K562 (cell line): ENCODE measurements at regions not wholly inside any gene's neighbourhood (a gene's known extent, or its start where the extent isn't known, plus 50 kb on each side); places are given as distances from the start of the nearest gene placed in this dataset.

Experiments
- ATAC-seq: fragments of 200-7000 bp; cut with Tn5 transposase; 3 replicates; pipeline ENCODE4 v1.9.1; 2020; ENCODE audit warnings: moderate library complexity
- BruUV-seq: library from RNA; stranded (reverse); fragments of 400-500 nt; replicated peaks from 2 replicates; lab custom pipeline; 2021; lab: Mats Ljungman, UMichigan
- CTCF ChIA-PET: fragments of 300-600 bp; formaldehyde crosslinking; extraction: SDS; loops from one replicate; lab custom pipeline; 2021; ENCODE audit warnings: low intra/inter-chr PET ratio; lab: Yijun Ruan, JAX
- POLR2A ChIA-PET: fragments of 300-600, 350-650 bp; sonication (Branson Sonifier 250); formaldehyde crosslinking; extraction: SDS; loops from one replicate; lab custom pipeline; 2021; ENCODE audit warnings: antibody characterized with exemption, inconsistent platforms; lab: Yijun Ruan, JAX
- DNase-seq, 4 experiments: peaks; one replicate each; pipeline versions ENCODE4 v3.0.0 to v3.0.0-alpha.2; 2011 to 2018; ENCODE audit warnings: low spot score in 3 of 4, mixed read lengths in 3 of 4; ENCODE audit errors: extremely low read depth in 1 of 4
- FAIRE-seq: peaks from 2 replicates; lab custom pipeline; 2011; peaks lifted over from hg19 to GRCh38; lab: Jason Lieb, UNC
- H2AFZ ChIP-seq: 2 replicates; pipeline ENCODE4 v1.6.0; 2011; ENCODE audit warnings: low read depth, low read length, control low read depth, inconsistent platforms
- H3K27ac ChIP-seq: fragments of 200-600 bp; 3 replicates; pipeline ENCODE4 v1.8.0; 2011; ENCODE audit warnings: low read depth, mild to moderate bottlenecking, control low read depth, inconsistent platforms, low read length, moderate library complexity, mixed read lengths; ENCODE audit errors: extremely low read depth
- H3K27me3 ChIP-seq, 2 experiments: fragments of 300-600 bp in 1 of 2; 2 replicates in 1 of 2; 3 replicates in 1 of 2; pipeline versions ENCODE4 v1.6.0 to v1.8.0; 2011; ENCODE audit warnings: inconsistent platforms in 2 of 2, low read length in 2 of 2, mild to moderate bottlenecking in 1 of 2, mixed read lengths in 1 of 2, moderate library complexity in 1 of 2; ENCODE audit not compliant: control insufficient read depth in 2 of 2, insufficient read depth in 2 of 2
- H3K36me3 ChIP-seq: fragments of 300-600 bp; 3 replicates; pipeline ENCODE4 v1.8.0; 2011; ENCODE audit warnings: mild to moderate bottlenecking, low read length, inconsistent platforms; ENCODE audit not compliant: control insufficient read depth, insufficient read depth
- H3K4me1 ChIP-seq, 2 experiments: fragments of 200-600 bp in 1 of 2; replicated peaks in 1 of 2; 2 replicates in 1 of 2; 3 replicates in 1 of 2; pipeline versions ENCODE4 v1.5.1 to v1.8.0; 2011; ENCODE audit warnings: inconsistent platforms in 2 of 2, low read length in 2 of 2, mild to moderate bottlenecking in 1 of 2, mixed read lengths in 1 of 2, moderate library complexity in 1 of 2; ENCODE audit not compliant: control insufficient read depth in 2 of 2, insufficient read depth in 2 of 2
- H3K4me2 ChIP-seq: 2 replicates; pipeline ENCODE4 v1.6.1; 2011; ENCODE audit warnings: low read length, control low read depth, inconsistent platforms, mixed read lengths; ENCODE audit not compliant: insufficient read depth
- H3K4me3 ChIP-seq: fragments of 200-600 bp; sonication (generic), shearing (Covaris generic); 2 replicates; pipeline ENCODE4 v1.5.1; 2016; ENCODE audit warnings: control low read depth, inconsistent platforms
- H3K79me2 ChIP-seq: fragments of 200-600 bp; 3 replicates; pipeline ENCODE4 v1.8.0; 2011; ENCODE audit warnings: low read length, inconsistent platforms; ENCODE audit not compliant: control insufficient read depth, insufficient read depth
- H3K9ac ChIP-seq, 2 experiments: 2 replicates each; pipeline versions ENCODE4 v1.6.0 to v1.6.1; 2011; ENCODE audit warnings: low read depth in 2 of 2, low read length in 2 of 2, control low read depth in 1 of 2, inconsistent platforms in 1 of 2, mild to moderate bottlenecking in 1 of 2, mixed read lengths in 1 of 2; ENCODE audit not compliant: insufficient read depth in 1 of 2
- H3K9me1 ChIP-seq: one replicate; pipeline ENCODE4 v1.6.0; 2011; ENCODE audit warnings: inconsistent platforms, mild to moderate bottlenecking, low read length, moderate library complexity; ENCODE audit not compliant: control insufficient read depth, insufficient read depth
- H3K9me3 ChIP-seq: replicated peaks from 2 replicates; pipeline ENCODE4 v1.5.1; 2011; ENCODE audit warnings: low read depth, low read length, inconsistent platforms; ENCODE audit not compliant: control insufficient read depth, insufficient read depth
- H4K20me1 ChIP-seq: replicated peaks from 2 replicates; pipeline ENCODE4 v1.6.1; 2011; ENCODE audit warnings: low read length, inconsistent platforms, mixed read lengths; ENCODE audit not compliant: control insufficient read depth, insufficient read depth
- CHD2 ChIP-seq: IDR thresholded peaks from 2 replicates; pipeline ENCODE4 v1.6.1; 2011; ENCODE audit warnings: low read depth, low read length
- EP300 ChIP-seq: IDR thresholded peaks from 2 replicates; pipeline ENCODE4 v1.6.1; 2012; ENCODE audit warnings: low read length, improper control_type of control experiment
- MTA1 ChIP-seq: fragments of 450-650 bp; IDR thresholded peaks from 2 replicates; pipeline ENCODE4 v1.6.1; 2017; ENCODE audit warnings: borderline replicate concordance
- NCOA1 ChIP-seq: fragments of 450-650 bp; IDR thresholded peaks from 2 replicates; pipeline ENCODE4 v1.6.1; 2016; ENCODE audit warnings: low read depth
- NFE2L1 ChIP-seq: fragments of 450-650 bp; IDR thresholded peaks from 2 replicates; pipeline ENCODE4 v1.6.1; 2016; ENCODE audit warnings: missing genetic modification characterization, low read depth, mild to moderate bottlenecking, missing compliant biosample characterization, moderate library complexity, borderline replicate concordance
- PCBP1 ChIP-seq: fragments of 200-400 bp; formaldehyde crosslinking; IDR thresholded peaks from 2 replicates; pipeline ENCODE4 v1.6.1; 2018; ENCODE audit warnings: mild to moderate bottlenecking, low read depth, low read length; ENCODE audit not compliant: poor library complexity, severe bottlenecking
- ZNF232 ChIP-seq: sonication (generic); formaldehyde crosslinking; IDR thresholded peaks from 2 replicates; pipeline ENCODE4 v1.8.0; 2022; ENCODE audit warnings: mild to moderate bottlenecking, missing genetic modification reagents
- WGBS: fragments of 100-300 bp; shearing (Covaris generic); methylation state at CpG from one replicate; pipeline ENCODE4 v1.1.6; 2016; ENCODE audit warnings: low coverage, mixed read lengths; ENCODE audit not compliant: insufficient coverage; ENCODE audit errors: missing lambda C conversion rate; 5-methylcytosine and 5-hydroxymethylcytosine counted together
- in situ Hi-C: fragments of 300-500 bp; cut with MboI; formaldehyde crosslinking; loops from 4 replicates; pipeline ENCODE4 v1.15.0; 2018; ENCODE audit warnings: inconsistent platforms, mixed read lengths
- intact Hi-C: fragments of 100-400 bp; cut with micrococcal nuclease; formaldehyde crosslinking; loops from 2 replicates; pipeline ENCODE4 v1.14.2; 2022
- TF ChIP-seq, protein P1 (sequence below), 2 experiments: fragments of 450-650 bp; IDR thresholded peaks; 2 replicates each; pipeline ENCODE4 v1.6.1; 2018; ENCODE audit warnings: mild to moderate bottlenecking in 2 of 2, low read depth in 1 of 2; ENCODE audit not compliant: partially characterized antibody in 2 of 2

DNA sequence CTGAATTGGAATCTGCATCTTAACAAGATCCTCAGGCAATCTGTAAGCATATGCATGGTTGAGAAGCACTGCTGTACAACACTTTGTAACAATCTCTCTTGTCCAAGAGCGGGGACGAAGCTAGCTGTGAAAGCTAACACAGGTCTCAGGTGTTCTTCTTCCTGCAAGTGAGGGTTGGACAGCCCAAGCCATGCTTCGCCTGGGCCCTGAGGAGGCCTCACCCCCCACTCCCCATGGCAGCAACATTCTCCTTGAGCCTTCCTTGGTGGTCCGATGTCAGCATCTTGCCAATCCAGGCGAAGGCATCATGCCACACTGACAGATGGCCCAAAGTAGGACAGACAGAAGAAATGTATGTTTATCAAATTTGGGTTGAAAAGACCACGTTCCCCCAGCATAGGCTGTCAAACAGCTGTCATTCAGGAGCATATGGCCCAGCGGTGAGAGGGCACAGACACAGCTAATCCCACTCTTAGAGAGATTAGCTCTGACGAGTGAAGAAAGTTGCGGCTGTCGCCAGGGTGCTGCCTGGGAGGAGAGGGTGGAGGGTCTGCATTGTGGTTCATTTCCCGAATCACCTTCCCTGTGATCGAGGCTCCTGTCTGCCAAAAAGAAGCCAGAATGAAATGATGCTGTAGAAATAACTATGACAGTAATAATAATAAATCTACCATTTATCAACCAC, 344.7 kb downstream of the MYCN start:
- Histone ChIP-seq H3K9me1 (no peaks in the 10 kb centered on the region), H3K27me3 (peaks cover 5 to 20% of the 10 kb centered on the region in 2 experiments; a peak in 2 of 5 replicates), H3K4me2 (no peak overlapping the region), H3K9me3 (no peaks in the 10 kb centered on the region), H3K4me3 (no peak overlapping the region), H4K20me1 (no peaks in the 10 kb centered on the region), H3K9ac (no peak overlapping the region), H3K4me1 (no peaks in the 10 kb centered on the region), H2AFZ (no peak overlapping the region), H3K36me3 (no peaks in the 10 kb centered on the region), H3K27ac (no peak overlapping the region), H3K79me2 (no peaks in the 10 kb centered on the region)
- no TSS peak for BruUV-seq
- TF ChIP-seq PCBP1 = no peak
- no peak for TF ChIP-seq NFE2L1 (tag)
- TF ChIP-seq NCOA1 = no peak
- TF ChIP-seq CHD2 = no peak
- no peak for TF ChIP-seq EP300
- TF ChIP-seq MTA1 = no peak
- no peak for TF ChIP-seq ZNF232 (CRISPR knock-in tag)
- TF ChIP-seq, protein P1, sequence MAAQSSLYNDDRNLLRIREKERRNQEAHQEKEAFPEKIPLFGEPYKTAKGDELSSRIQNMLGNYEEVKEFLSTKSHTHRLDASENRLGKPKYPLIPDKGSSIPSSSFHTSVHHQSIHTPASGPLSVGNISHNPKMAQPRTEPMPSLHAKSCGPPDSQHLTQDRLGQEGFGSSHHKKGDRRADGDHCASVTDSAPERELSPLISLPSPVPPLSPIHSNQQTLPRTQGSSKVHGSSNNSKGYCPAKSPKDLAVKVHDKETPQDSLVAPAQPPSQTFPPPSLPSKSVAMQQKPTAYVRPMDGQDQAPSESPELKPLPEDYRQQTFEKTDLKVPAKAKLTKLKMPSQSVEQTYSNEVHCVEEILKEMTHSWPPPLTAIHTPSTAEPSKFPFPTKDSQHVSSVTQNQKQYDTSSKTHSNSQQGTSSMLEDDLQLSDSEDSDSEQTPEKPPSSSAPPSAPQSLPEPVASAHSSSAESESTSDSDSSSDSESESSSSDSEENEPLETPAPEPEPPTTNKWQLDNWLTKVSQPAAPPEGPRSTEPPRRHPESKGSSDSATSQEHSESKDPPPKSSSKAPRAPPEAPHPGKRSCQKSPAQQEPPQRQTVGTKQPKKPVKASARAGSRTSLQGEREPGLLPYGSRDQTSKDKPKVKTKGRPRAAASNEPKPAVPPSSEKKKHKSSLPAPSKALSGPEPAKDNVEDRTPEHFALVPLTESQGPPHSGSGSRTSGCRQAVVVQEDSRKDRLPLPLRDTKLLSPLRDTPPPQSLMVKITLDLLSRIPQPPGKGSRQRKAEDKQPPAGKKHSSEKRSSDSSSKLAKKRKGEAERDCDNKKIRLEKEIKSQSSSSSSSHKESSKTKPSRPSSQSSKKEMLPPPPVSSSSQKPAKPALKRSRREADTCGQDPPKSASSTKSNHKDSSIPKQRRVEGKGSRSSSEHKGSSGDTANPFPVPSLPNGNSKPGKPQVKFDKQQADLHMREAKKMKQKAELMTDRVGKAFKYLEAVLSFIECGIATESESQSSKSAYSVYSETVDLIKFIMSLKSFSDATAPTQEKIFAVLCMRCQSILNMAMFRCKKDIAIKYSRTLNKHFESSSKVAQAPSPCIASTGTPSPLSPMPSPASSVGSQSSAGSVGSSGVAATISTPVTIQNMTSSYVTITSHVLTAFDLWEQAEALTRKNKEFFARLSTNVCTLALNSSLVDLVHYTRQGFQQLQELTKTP (IDR thresholded peaks at IDR 0.05; ENCODE audit: low read depth in 1 of 2, partially characterized antibody in 2 of 2) = no peak
- in situ Hi-C loops (no loop called here), intact Hi-C loops (loop anchor here (5.0 kb wide), 1 partner anchor 648 kb away; no protein-coding TSS in a partner anchor)
- WGBS = 0% methylated on average over 12 of the region's 12 CpGs
- CTCF ChIA-PET = interaction anchor here (0.5 kb wide), 1 partner anchor 24 kb away, joined by 3 read pairs; no protein-coding TSS in a partner anchor
- no peak for FAIRE-seq
- no peak for DNase-seq
- ATAC-seq = no peak
- POLR2A ChIA-PET = no interaction called here
